ENCODE measurements at regions not wholly inside any gene's neighbourhood (a gene's known extent, or its start where the extent isn't known, plus 50 kb on each side); places are given as distances from the start of the nearest gene placed in this dataset.

GRCh38 chr7:21377545-21377944 is 50.3 kb upstream of the SP4 start:
- TF ChIP-seq TAF1 (IDR thresholded peaks at IDR 0.05; ENCODE audit: low read depth, low read length), result no peak
- no peak for TF ChIP-seq POLR2A (IDR thresholded peaks at IDR 0.05; ENCODE audit: low read depth, low read length)
- no peak for TF ChIP-seq POLR2AphosphoS5 (IDR thresholded peaks at IDR 0.05; ENCODE audit: low read depth, low read length)
- no peak for TF ChIP-seq SPI1 (IDR thresholded peaks at IDR 0.05; ENCODE audit: low read depth, low read length)

All from GM12891 (cell line).